ENCODE measurements at regions not wholly inside any gene's neighbourhood (a gene's known extent, or its start where the extent isn't known, plus 50 kb on each side); places are given as distances from the start of the nearest gene placed in this dataset.

GRCh38 chr12:91880528-91880927, 265.1 kb downstream of the BTG1 start (continued):
- TF ChIP-seq REST (IDR thresholded peaks at IDR 0.05) = no peak

GRCh38 chr12:91877456-91878235, 268.0 kb downstream of the BTG1 start:
- Histone ChIP-seq H3K27me3 (ENCODE audit: control insufficient read depth in 4 of 4, insufficient read depth in 4 of 4, low read length in 3 of 4) (no peaks in the 10 kb centered on the region), H3K4me3 (ENCODE audit: low read depth in 1 of 3, low read length in 3 of 3) (no peak overlapping the region), H3K9me3 (ENCODE audit: control insufficient read depth in 4 of 4, low read length in 3 of 4) (no peaks in the 10 kb centered on the region), H3K27ac (ENCODE audit: low read depth in 1 of 2, low read length in 2 of 2) (peak overlapping the region in 1 of 2 donors; percentile 8), H3K36me3 (ENCODE audit: control insufficient read depth in 4 of 4, insufficient read depth in 3 of 4, low read depth in 1 of 4, low read length in 3 of 4) (no peaks in the 10 kb centered on the region), H3K9ac (ENCODE audit: low read depth in 1 of 2, low read length in 2 of 2) (peak overlapping the region in 1 of 2 donors; percentile 14), H3K4me1 (ENCODE audit: control insufficient read depth in 4 of 4, insufficient read depth in 4 of 4, low read length in 3 of 4) (peaks cover 6 to 10% (median 9%) of the 10 kb centered on the region in 4 donors)
- no peak for DNase-seq (ENCODE audit: low spot score)
- TF ChIP-seq GABPA (IDR thresholded peaks at IDR 0.05 in 1 of 2, conservative IDR thresholded peaks at IDR 0.05 in 1 of 2) (no peak), SP1 (IDR thresholded peaks at IDR 0.05) (no peak), TAF1 (conservative IDR thresholded peaks at IDR 0.05) (no peak), HNF4G (IDR thresholded peaks at IDR 0.05) (peak; percentile 11), RXRA (IDR thresholded peaks at IDR 0.05) (peak in 1 of 2 donors; percentile 24), REST (IDR thresholded peaks at IDR 0.05) (no peak), JUND (IDR thresholded peaks at IDR 0.05) (peak in 1 of 2 donors; percentile 18), HNF4A (conservative IDR thresholded peaks at IDR 0.05) (peak; percentile 61 to 68), RAD21 (IDR thresholded peaks at IDR 0.05) (no peak), EGR1 (IDR thresholded peaks at IDR 0.05; ENCODE audit: low read depth in 2 of 2) (no peak)
- 42% methylated on average over 5 of the region's 5 CpGs for WGBS

GRCh38 chr12:91877022-91877421, 268.6 kb downstream of the BTG1 start:
- no peak overlapping the region for H3K4me3 ChIP-seq (ENCODE audit: low read depth in 1 of 3, low read length in 3 of 3)
- no peak for DNase-seq (ENCODE audit: low spot score)
- H3K36me3 ChIP-seq (ENCODE audit: control insufficient read depth in 4 of 4, insufficient read depth in 3 of 4, low read depth in 1 of 4, low read length in 3 of 4) = no peaks in the 10 kb centered on the region
- H3K27me3 ChIP-seq (ENCODE audit: control insufficient read depth in 4 of 4, insufficient read depth in 4 of 4, low read length in 3 of 4) = no peaks in the 10 kb centered on the region
- peak overlapping the region in 1 of 2 donors; percentile 8 for H3K27ac ChIP-seq (ENCODE audit: low read depth in 1 of 2, low read length in 2 of 2)
- 45% methylated on average over 3 of the region's 3 CpGs for WGBS
- no peaks in the 10 kb centered on the region for H3K9me3 ChIP-seq (ENCODE audit: control insufficient read depth in 4 of 4, low read length in 3 of 4)
- H3K4me1 ChIP-seq (ENCODE audit: control insufficient read depth in 4 of 4, insufficient read depth in 4 of 4, low read length in 3 of 4) = peaks cover 6 to 10% (median 9%) of the 10 kb centered on the region in 4 donors
- H3K9ac ChIP-seq (ENCODE audit: low read depth in 1 of 2, low read length in 2 of 2) = peak overlapping the region in 1 of 2 donors; percentile 49
- TF ChIP-seq YY1 (IDR thresholded peaks at IDR 0.05) (no peak), ATF3 (IDR thresholded peaks at IDR 0.05) (no peak), SP1 (IDR thresholded peaks at IDR 0.05) (no peak), GABPA (IDR thresholded peaks at IDR 0.05 in 1 of 2, conservative IDR thresholded peaks at IDR 0.05 in 1 of 2) (no peak), CTCF (IDR thresholded peaks at IDR 0.05; ENCODE audit: low read depth, low read length, missing input control) (no peak), RAD21 (IDR thresholded peaks at IDR 0.05) (no peak), FOXA1 (IDR thresholded peaks at IDR 0.05) (no peak), FOXA2 (IDR thresholded peaks at IDR 0.05) (no peak), EGR1 (IDR thresholded peaks at IDR 0.05; ENCODE audit: low read depth in 2 of 2) (no peak), ZBTB33 (IDR thresholded peaks at IDR 0.05) (no peak), JUND (IDR thresholded peaks at IDR 0.05) (no peak)

Data from liver (tissue), 8 donors.